CD4-positive, CD25-positive, alpha-beta regulatory T cell (primary cell): ENCODE measurements at regions not wholly inside any gene's neighbourhood (a gene's known extent, or its start where the extent isn't known, plus 50 kb on each side); places are given as distances from the start of the nearest gene placed in this dataset.

ENCODE experiments used
- ATAC-seq, 2 donors: fragments of 150-1000 bp; cut with Tn5 transposase; one replicate each; pipeline ENCODE4 v1.10.0; 2021; ENCODE audit warnings: low read depth in 2 of 2, moderate number of reproducible peaks in 2 of 2, moderate library complexity in 1 of 2
- DNase-seq, 3 donors: peaks; one replicate each; pipeline versions ENCODE4 v3.0.0 to v3.0.0-alpha.2; 2012 to 2022; ENCODE audit warnings: mixed read lengths in 1 of 3
- H3K27ac ChIP-seq: one replicate; pipeline ENCODE4 v1.7.0; 2013; ENCODE audit warnings: mild to moderate bottlenecking, low read length; ENCODE audit not compliant: insufficient read depth, poor library complexity, severe bottlenecking
- H3K27me3 ChIP-seq: one replicate; pipeline ENCODE4 v1.7.0; 2013; ENCODE audit warnings: low read length; ENCODE audit not compliant: control insufficient read depth, insufficient read depth
- H3K36me3 ChIP-seq: one replicate; pipeline ENCODE4 v1.7.0; 2013; ENCODE audit warnings: mild to moderate bottlenecking, low read length, moderate library complexity; ENCODE audit not compliant: control insufficient read depth, insufficient read depth
- H3K4me1 ChIP-seq: 2 replicates; pipeline ENCODE4 v1.7.0; 2013; ENCODE audit warnings: mild to moderate bottlenecking, low read length; ENCODE audit not compliant: insufficient read depth, control insufficient read depth, poor library complexity, severe bottlenecking
- H3K4me3 ChIP-seq: one replicate; pipeline ENCODE4 v1.7.0; 2013; ENCODE audit warnings: low read depth, mild to moderate bottlenecking, low read length, moderate library complexity
- H3K9me3 ChIP-seq, 2 experiments: 1 replicate in 1 of 2; 2 replicates in 1 of 2; pipeline ENCODE4 v1.7.0; 2013; ENCODE audit warnings: low read length in 2 of 2, mild to moderate bottlenecking in 1 of 2, moderate library complexity in 1 of 2; ENCODE audit not compliant: control insufficient read depth in 2 of 2
- H3K27ac Mint-ChIP-seq, 3 donors: one replicate each; pipeline ENCODE4 v1.8.0; 2020 to 2022; ENCODE audit warnings: mild to moderate bottlenecking in 3 of 3, mixed read lengths in 3 of 3, moderate library complexity in 2 of 3
- H3K27me3 Mint-ChIP-seq: one replicate; pipeline ENCODE4 v1.8.0; 2022; ENCODE audit warnings: mild to moderate bottlenecking, mixed read lengths
- H3K36me3 Mint-ChIP-seq: one replicate; pipeline ENCODE4 v1.8.0; 2020; ENCODE audit warnings: mixed read lengths
- H3K4me1 Mint-ChIP-seq, 4 donors: one replicate each; pipeline ENCODE4 v1.8.0; 2020 to 2022; ENCODE audit warnings: mixed read lengths in 4 of 4, mild to moderate bottlenecking in 1 of 4
- H3K4me3 Mint-ChIP-seq, 4 donors: one replicate each; pipeline ENCODE4 v1.8.0; 2020 to 2022; ENCODE audit warnings: mild to moderate bottlenecking in 4 of 4, mixed read lengths in 4 of 4, moderate library complexity in 3 of 4
- H3K9me3 Mint-ChIP-seq, 7 donors: one replicate each; pipeline ENCODE4 v1.8.0; 2020 to 2022; ENCODE audit warnings: mixed read lengths in 7 of 7, mild to moderate bottlenecking in 3 of 7, moderate library complexity in 2 of 7

DNA sequence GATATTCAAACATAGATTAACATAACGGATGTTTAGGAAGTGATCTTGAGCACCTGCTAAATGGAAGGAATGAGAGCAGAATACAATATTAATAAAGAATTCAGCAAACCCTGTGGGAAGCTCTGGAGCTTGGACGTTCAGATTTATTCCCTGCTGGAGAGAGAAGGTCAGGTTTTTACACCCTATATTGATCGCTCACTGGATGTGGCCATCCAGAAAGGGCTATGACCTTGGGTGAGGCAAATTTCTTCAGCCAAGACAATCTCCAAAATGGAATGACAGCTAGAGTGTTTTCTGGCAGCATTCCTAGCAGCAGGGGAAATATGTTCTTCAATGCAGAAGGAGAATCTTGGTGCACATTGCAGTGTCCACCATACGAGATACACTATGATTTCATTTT lies 288.3 kb downstream of the IRS1 start:
- Histone ChIP-seq H3K4me3 (no peak overlapping the region), H3K27me3 (no peaks in the 10 kb centered on the region), H3K27ac (no peak overlapping the region), H3K9me3 (no peaks in the 10 kb centered on the region), H3K4me1 (no peaks in the 10 kb centered on the region), H3K36me3 (no peaks in the 10 kb centered on the region)
- Mint-ChIP-seq H3K9me3 (peaks cover 0 to 3% (median 0%) of the 10 kb centered on the region in 7 donors), H3K36me3 (no peaks in the 10 kb centered on the region), H3K4me1 (no peaks in the 10 kb centered on the region), H3K4me3 (no peak overlapping the region), H3K27ac (no peak overlapping the region), H3K27me3 (peaks cover 5% of the 10 kb centered on the region)
- ATAC-seq = no peak
- DNase-seq = no peak

DNA sequence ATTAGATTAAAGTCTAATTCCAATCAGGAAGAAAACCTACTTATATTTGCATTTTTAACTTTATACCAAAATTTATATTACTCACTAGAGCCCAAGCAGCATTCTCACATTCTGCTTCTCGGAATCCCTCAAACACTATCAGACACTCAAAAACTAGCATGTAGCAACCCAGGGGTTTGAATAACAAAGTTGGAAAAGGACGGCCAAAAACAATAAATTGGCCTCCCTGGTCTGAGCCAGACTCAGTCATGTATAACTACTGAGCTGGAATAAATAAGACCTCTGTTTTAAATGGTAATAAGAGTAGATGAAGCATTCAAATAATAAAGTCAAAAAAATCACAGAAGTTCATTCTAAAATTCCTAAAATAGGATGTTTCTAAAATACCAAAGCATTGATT lies 290.9 kb downstream of the IRS1 start:
- ATAC-seq (no peak), DNase-seq (no peak)
- Histone ChIP-seq H3K4me1 (no peaks in the 10 kb centered on the region), H3K27ac (no peak overlapping the region), H3K27me3 (no peaks in the 10 kb centered on the region), H3K36me3 (no peaks in the 10 kb centered on the region), H3K9me3 (no peaks in the 10 kb centered on the region), H3K4me3 (no peak overlapping the region)
- H3K36me3 Mint-ChIP-seq = no peaks in the 10 kb centered on the region
- no peaks in the 10 kb centered on the region for H3K4me1 Mint-ChIP-seq
- H3K27ac Mint-ChIP-seq = no peak overlapping the region
- peaks cover 5% of the 10 kb centered on the region for H3K27me3 Mint-ChIP-seq
- H3K9me3 Mint-ChIP-seq = peaks cover 0 to 2% (median 0%) of the 10 kb centered on the region in 7 donors
- no peak overlapping the region for H3K4me3 Mint-ChIP-seq

DNA sequence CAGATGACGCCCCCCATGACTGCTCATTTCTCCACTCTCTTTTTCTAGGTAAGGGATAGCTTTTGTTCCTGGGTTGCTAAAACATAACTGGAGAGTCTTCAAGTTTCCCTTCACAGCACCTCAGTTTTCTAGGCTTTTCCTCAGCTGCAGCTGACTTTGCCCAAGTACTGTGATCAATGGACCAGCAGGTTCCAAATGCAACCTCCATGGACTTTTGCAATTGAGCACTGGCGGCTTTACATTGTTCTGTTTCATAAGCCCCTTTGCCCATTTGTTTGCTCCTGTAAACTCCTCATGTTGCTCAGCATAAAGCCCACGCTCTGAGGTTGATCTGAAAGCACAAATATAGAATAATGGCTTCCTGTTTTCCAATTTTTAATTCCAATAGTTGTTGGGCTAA lies 291.6 kb downstream of the IRS1 start:
- no peaks in the 10 kb centered on the region for H3K9me3 ChIP-seq
- H3K27me3 ChIP-seq = no peaks in the 10 kb centered on the region
- Mint-ChIP-seq H3K27me3 (peaks cover 3% of the 10 kb centered on the region), H3K36me3 (no peaks in the 10 kb centered on the region), H3K27ac (no peak overlapping the region), H3K4me3 (no peak overlapping the region), H3K4me1 (no peaks in the 10 kb centered on the region), H3K9me3 (peaks cover 0 to 2% (median 0%) of the 10 kb centered on the region in 7 donors)
- H3K27ac ChIP-seq = no peak overlapping the region
- no peak overlapping the region for H3K4me3 ChIP-seq
- H3K4me1 ChIP-seq = no peaks in the 10 kb centered on the region
- ATAC-seq = no peak
- no peaks in the 10 kb centered on the region for H3K36me3 ChIP-seq
- no peak for DNase-seq

DNA sequence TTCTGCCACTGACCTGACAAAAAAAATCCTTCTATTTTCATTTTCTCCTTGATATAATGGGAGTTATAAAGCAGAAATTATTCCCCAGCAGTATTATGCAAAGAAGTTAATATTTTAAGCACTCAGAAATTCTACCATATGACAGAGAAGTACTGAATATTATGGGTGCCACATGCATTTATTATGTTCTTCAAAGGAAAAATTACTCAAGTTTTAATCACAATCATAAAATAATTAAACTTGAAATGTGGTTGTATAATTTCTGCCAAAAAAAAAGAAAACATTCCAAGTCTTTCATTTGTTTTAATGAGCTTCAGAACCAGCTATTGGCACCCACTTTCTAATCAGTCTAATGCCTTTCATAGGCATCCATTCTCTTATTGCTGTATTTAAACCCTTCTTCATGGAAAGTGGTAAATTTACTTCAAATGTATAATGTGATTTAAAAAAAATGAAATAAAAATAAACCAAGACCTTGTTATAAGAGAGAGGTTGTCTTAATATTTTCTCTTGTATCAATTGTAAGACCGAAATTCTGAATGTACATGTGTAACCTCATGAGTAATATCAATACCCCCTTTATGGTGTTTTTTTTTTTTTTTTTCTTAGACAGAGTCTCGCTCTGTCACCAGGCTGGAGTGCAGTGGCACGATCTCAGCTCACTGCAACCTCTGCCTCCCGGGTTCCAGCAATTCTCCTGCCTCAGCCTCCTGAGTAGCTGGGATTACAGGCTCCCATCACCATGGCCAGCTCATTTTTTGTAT lies 302.3 kb downstream of the IRS1 start:
- no peaks in the 10 kb centered on the region for H3K4me1 ChIP-seq
- no peaks in the 10 kb centered on the region for H3K36me3 ChIP-seq
- Mint-ChIP-seq H3K27me3 (no peaks in the 10 kb centered on the region), H3K4me3 (no peak overlapping the region), H3K9me3 (peaks cover 0 to 5% (median 2%) of the 10 kb centered on the region in 7 donors), H3K27ac (no peak overlapping the region), H3K36me3 (no peaks in the 10 kb centered on the region), H3K4me1 (no peaks in the 10 kb centered on the region)
- no peak overlapping the region for H3K27ac ChIP-seq
- H3K9me3 ChIP-seq = no peaks in the 10 kb centered on the region
- no peak overlapping the region for H3K4me3 ChIP-seq
- ATAC-seq = no peak
- DNase-seq = no peak
- H3K27me3 ChIP-seq = no peaks in the 10 kb centered on the region

DNA sequence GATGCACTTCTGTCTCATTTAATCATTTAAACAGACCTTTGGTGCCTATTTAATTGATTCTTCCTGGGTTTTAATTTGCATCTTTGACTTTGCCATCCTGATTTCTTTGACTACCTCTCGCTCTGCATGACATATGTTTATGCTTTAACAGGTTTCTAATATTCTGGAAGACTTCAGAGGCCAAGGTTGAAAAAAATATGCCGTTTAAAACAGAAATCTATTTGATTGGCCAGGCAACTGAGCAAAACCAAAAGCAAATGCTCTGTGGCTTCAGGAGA lies 303.4 kb downstream of the IRS1 start:
- no peak overlapping the region for H3K27ac ChIP-seq
- Mint-ChIP-seq H3K27ac (no peak overlapping the region), H3K36me3 (no peaks in the 10 kb centered on the region), H3K4me1 (no peaks in the 10 kb centered on the region), H3K27me3 (no peaks in the 10 kb centered on the region), H3K9me3 (peaks cover 0 to 3% (median 0%) of the 10 kb centered on the region in 7 donors), H3K4me3 (no peak overlapping the region)
- ATAC-seq (no peak), DNase-seq (no peak)
- no peaks in the 10 kb centered on the region for H3K36me3 ChIP-seq
- H3K9me3 ChIP-seq = no peaks in the 10 kb centered on the region
- H3K4me1 ChIP-seq = no peaks in the 10 kb centered on the region
- no peaks in the 10 kb centered on the region for H3K27me3 ChIP-seq
- no peak overlapping the region for H3K4me3 ChIP-seq

DNA sequence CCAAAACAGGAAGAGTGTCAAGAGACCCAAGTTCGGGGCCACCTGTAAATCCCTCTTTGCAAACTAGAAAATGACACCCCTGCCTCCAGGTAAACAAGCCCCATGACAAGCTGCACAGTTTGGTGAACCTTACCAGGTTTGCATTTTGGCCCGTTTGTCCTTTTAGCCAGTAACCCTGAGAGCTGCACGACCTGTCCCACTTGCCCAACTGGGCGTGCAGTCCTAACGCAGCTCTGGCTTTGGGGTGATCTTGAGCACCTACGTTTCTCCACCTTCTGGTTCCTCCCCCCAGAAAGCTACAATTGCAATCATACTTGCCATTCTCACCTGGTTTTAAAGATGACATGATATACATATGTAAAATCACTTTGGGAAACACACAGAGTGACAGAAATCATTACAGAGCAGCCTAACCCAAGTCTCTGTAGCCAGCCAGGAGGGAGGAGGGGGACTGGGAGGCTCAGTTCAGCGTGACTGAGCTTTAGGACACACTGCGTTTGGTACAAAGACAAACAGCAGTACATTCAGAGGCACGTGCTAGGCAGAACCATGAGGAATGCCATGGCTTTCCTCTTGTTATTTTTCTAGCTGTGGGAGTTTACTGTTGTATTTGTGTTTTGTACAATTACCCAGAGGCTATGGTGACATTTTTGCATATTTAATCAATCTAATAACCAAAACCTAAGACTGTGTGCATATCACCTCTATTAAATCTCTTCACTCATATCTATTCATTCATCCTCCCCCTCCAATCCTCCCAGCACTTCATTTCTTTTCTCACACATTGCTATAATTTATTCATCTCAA lies 304.0 kb downstream of the IRS1 start:
- no peaks in the 10 kb centered on the region for H3K36me3 ChIP-seq
- H3K27ac ChIP-seq = no peak overlapping the region
- peaks cover 0 to 2% (median 0%) of the 10 kb centered on the region in 7 donors for H3K9me3 Mint-ChIP-seq
- H3K4me1 ChIP-seq = no peaks in the 10 kb centered on the region
- H3K4me3 ChIP-seq = no peak overlapping the region
- DNase-seq (no peak), ATAC-seq (no peak)
- no peak overlapping the region for H3K4me3 Mint-ChIP-seq
- no peaks in the 10 kb centered on the region for H3K4me1 Mint-ChIP-seq
- H3K9me3 ChIP-seq = no peaks in the 10 kb centered on the region
- H3K27me3 ChIP-seq = no peaks in the 10 kb centered on the region
- H3K27me3 Mint-ChIP-seq = no peaks in the 10 kb centered on the region
- no peak overlapping the region for H3K27ac Mint-ChIP-seq
- no peaks in the 10 kb centered on the region for H3K36me3 Mint-ChIP-seq

DNA sequence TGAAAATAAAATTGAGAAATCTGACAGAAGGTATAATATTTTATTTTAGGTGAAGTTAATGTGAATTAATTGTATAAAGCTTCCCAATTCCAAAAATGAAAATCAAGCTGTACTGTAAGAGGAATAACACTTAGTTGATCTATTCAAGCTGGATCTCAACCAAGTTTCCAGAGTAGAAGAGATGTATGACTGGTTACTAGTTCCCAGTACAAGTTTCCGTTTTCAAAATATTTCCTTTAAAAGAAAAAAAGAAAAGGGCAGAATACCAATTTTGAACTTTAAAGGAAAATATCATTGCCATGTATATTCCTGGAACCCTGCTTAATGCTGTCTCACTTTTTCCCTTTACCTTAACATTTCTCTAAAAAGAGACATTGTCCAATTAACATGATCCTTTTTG lies 308.5 kb downstream of the IRS1 start:
- H3K36me3 Mint-ChIP-seq = no peaks in the 10 kb centered on the region
- no peaks in the 10 kb centered on the region for H3K27me3 Mint-ChIP-seq
- no peak overlapping the region for H3K27ac Mint-ChIP-seq
- no peaks in the 10 kb centered on the region for H3K4me1 ChIP-seq
- no peaks in the 10 kb centered on the region for H3K36me3 ChIP-seq
- no peak overlapping the region for H3K4me3 ChIP-seq
- no peak overlapping the region for H3K4me3 Mint-ChIP-seq
- ATAC-seq (no peak), DNase-seq (no peak)
- H3K27me3 ChIP-seq = no peaks in the 10 kb centered on the region
- H3K4me1 Mint-ChIP-seq = no peaks in the 10 kb centered on the region
- H3K27ac ChIP-seq = no peak overlapping the region
- H3K9me3 ChIP-seq = no peaks in the 10 kb centered on the region
- no peaks in the 10 kb centered on the region for H3K9me3 Mint-ChIP-seq
